ENCODE measurements at regions not wholly inside any gene's neighbourhood (a gene's known extent, or its start where the extent isn't known, plus 50 kb on each side); places are given as distances from the start of the nearest gene placed in this dataset.

GRCh38 chr2:51237626-51238271 lies 205.8 kb upstream of the NRXN1 start:
- CTCF ChIA-PET = no interaction called here
- H3K4me1 Mint-ChIP-seq = no peaks in the 10 kb centered on the region
- DNase-seq = no peak

GRCh38 chr2:51232027-51232426 lies 200.1 kb upstream of the NRXN1 start:
- CTCF ChIA-PET = no interaction called here
- ATAC-seq (no peak), DNase-seq (no peak)
- Mint-ChIP-seq H3K36me3 (no peaks in the 10 kb centered on the region), H3K27me3 (no peaks in the 10 kb centered on the region), H3K4me3 (no peak overlapping the region), H3K27ac (no peak overlapping the region), H3K4me1 (no peaks in the 10 kb centered on the region), H3K9me3 (ENCODE audit: low read depth) (peaks cover 22% of the 10 kb centered on the region)

More at GRCh38 chr2:51237626-51238271, 205.8 kb upstream of the NRXN1 start:
- no peaks in the 10 kb centered on the region for H3K36me3 Mint-ChIP-seq
- H3K27ac Mint-ChIP-seq = no peak overlapping the region
- H3K27me3 Mint-ChIP-seq = no peaks in the 10 kb centered on the region
- peaks cover 9% of the 10 kb centered on the region for H3K9me3 Mint-ChIP-seq (ENCODE audit: low read depth)
- no peak overlapping the region for H3K4me3 Mint-ChIP-seq
- no peak for ATAC-seq

GRCh38 chr2:51231071-51231470 lies 199.1 kb upstream of the NRXN1 start:
- Mint-ChIP-seq H3K9me3 (ENCODE audit: low read depth) (peaks cover 22% of the 10 kb centered on the region), H3K4me1 (no peaks in the 10 kb centered on the region), H3K4me3 (no peak overlapping the region), H3K27me3 (no peaks in the 10 kb centered on the region), H3K36me3 (no peaks in the 10 kb centered on the region), H3K27ac (no peak overlapping the region)
- CTCF ChIA-PET = no interaction called here
- ATAC-seq (no peak), DNase-seq (no peak)

- H3K27ac Mint-ChIP-seq = no peak overlapping the region
- DNase-seq (no peak), ATAC-seq (no peak)
- H3K27me3 Mint-ChIP-seq = no peaks in the 10 kb centered on the region
- CTCF ChIA-PET = no interaction called here
- peaks cover 16% of the 10 kb centered on the region for H3K9me3 Mint-ChIP-seq (ENCODE audit: low read depth)
- H3K4me3 Mint-ChIP-seq = no peak overlapping the region
- no peaks in the 10 kb centered on the region for H3K4me1 Mint-ChIP-seq
- H3K36me3 Mint-ChIP-seq = no peaks in the 10 kb centered on the region
Measured at GRCh38 chr2:51225377-51225776, 193.4 kb upstream of the NRXN1 start.

GRCh38 chr2:51224790-51225189 lies 192.9 kb upstream of the NRXN1 start:
- Mint-ChIP-seq H3K36me3 (no peaks in the 10 kb centered on the region), H3K27me3 (no peaks in the 10 kb centered on the region), H3K4me3 (no peak overlapping the region), H3K9me3 (ENCODE audit: low read depth) (peaks cover 16% of the 10 kb centered on the region), H3K27ac (no peak overlapping the region), H3K4me1 (no peaks in the 10 kb centered on the region)
- CTCF ChIA-PET = no interaction called here
- ATAC-seq (no peak), DNase-seq (no peak)

- CTCF ChIA-PET = no interaction called here
- H3K4me3 Mint-ChIP-seq = no peak overlapping the region
- no peaks in the 10 kb centered on the region for H3K36me3 Mint-ChIP-seq
- H3K9me3 Mint-ChIP-seq (ENCODE audit: low read depth) = peaks cover 13% of the 10 kb centered on the region
- no peaks in the 10 kb centered on the region for H3K27me3 Mint-ChIP-seq
- ATAC-seq = no peak
- DNase-seq = no peak
- no peaks in the 10 kb centered on the region for H3K4me1 Mint-ChIP-seq
- no peak overlapping the region for H3K27ac Mint-ChIP-seq
Measured at GRCh38 chr2:51222106-51222505, 190.2 kb upstream of the NRXN1 start.

- Mint-ChIP-seq H3K27ac (no peak overlapping the region), H3K27me3 (no peaks in the 10 kb centered on the region), H3K4me1 (no peaks in the 10 kb centered on the region), H3K36me3 (no peaks in the 10 kb centered on the region), H3K9me3 (ENCODE audit: low read depth) (peaks cover 13% of the 10 kb centered on the region), H3K4me3 (no peak overlapping the region)
- CTCF ChIA-PET = no interaction called here
- ATAC-seq = no peak
- no peak for DNase-seq
Measured at GRCh38 chr2:51220606-51221005, 188.7 kb upstream of the NRXN1 start.

- Mint-ChIP-seq H3K27ac (no peak overlapping the region), H3K4me1 (no peaks in the 10 kb centered on the region), H3K9me3 (ENCODE audit: low read depth) (peaks cover 8% of the 10 kb centered on the region), H3K4me3 (no peak overlapping the region), H3K36me3 (no peaks in the 10 kb centered on the region), H3K27me3 (no peaks in the 10 kb centered on the region)
- no peak for DNase-seq
- CTCF ChIA-PET = no interaction called here
- no peak for ATAC-seq
Measured at GRCh38 chr2:51220080-51220479, 188.1 kb upstream of the NRXN1 start.

GRCh38 chr2:51219468-51219867 lies 187.5 kb upstream of the NRXN1 start:
- ATAC-seq = no peak
- Mint-ChIP-seq H3K4me1 (no peaks in the 10 kb centered on the region), H3K4me3 (no peak overlapping the region), H3K27me3 (no peaks in the 10 kb centered on the region), H3K9me3 (ENCODE audit: low read depth) (peaks cover 8% of the 10 kb centered on the region), H3K36me3 (no peaks in the 10 kb centered on the region), H3K27ac (no peak overlapping the region)
- CTCF ChIA-PET = no interaction called here
- DNase-seq = no peak

GRCh38 chr2:51218047-51218446 lies 186.1 kb upstream of the NRXN1 start:
- ATAC-seq (no peak), DNase-seq (no peak)
- H3K4me3 Mint-ChIP-seq = no peak overlapping the region
- peaks cover 3% of the 10 kb centered on the region for H3K9me3 Mint-ChIP-seq (ENCODE audit: low read depth)
- H3K27me3 Mint-ChIP-seq = no peaks in the 10 kb centered on the region
- CTCF ChIA-PET = no interaction called here
- no peaks in the 10 kb centered on the region for H3K36me3 Mint-ChIP-seq
- H3K27ac Mint-ChIP-seq = no peak overlapping the region
- no peaks in the 10 kb centered on the region for H3K4me1 Mint-ChIP-seq

- Mint-ChIP-seq H3K4me3 (no peak overlapping the region), H3K36me3 (no peaks in the 10 kb centered on the region), H3K9me3 (ENCODE audit: low read depth) (no peaks in the 10 kb centered on the region), H3K27ac (no peak overlapping the region), H3K4me1 (no peaks in the 10 kb centered on the region), H3K27me3 (no peaks in the 10 kb centered on the region)
- DNase-seq = no peak
- ATAC-seq = no peak
- CTCF ChIA-PET = no interaction called here
Measured at GRCh38 chr2:51213826-51214225, 181.9 kb upstream of the NRXN1 start.

GRCh38 chr2:51212374-51212773 lies 180.4 kb upstream of the NRXN1 start:
- no peaks in the 10 kb centered on the region for H3K27me3 Mint-ChIP-seq
- CTCF ChIA-PET = no interaction called here
- no peaks in the 10 kb centered on the region for H3K4me1 Mint-ChIP-seq
- no peaks in the 10 kb centered on the region for H3K9me3 Mint-ChIP-seq (ENCODE audit: low read depth)
- no peak for ATAC-seq
- no peak overlapping the region for H3K27ac Mint-ChIP-seq
- H3K36me3 Mint-ChIP-seq = no peaks in the 10 kb centered on the region
- H3K4me3 Mint-ChIP-seq = no peak overlapping the region
- no peak for DNase-seq

GRCh38 chr2:51208521-51208920 lies 176.6 kb upstream of the NRXN1 start:
- Mint-ChIP-seq H3K4me1 (no peaks in the 10 kb centered on the region), H3K9me3 (ENCODE audit: low read depth) (peaks cover 6% of the 10 kb centered on the region), H3K27ac (no peak overlapping the region), H3K4me3 (no peak overlapping the region), H3K36me3 (no peaks in the 10 kb centered on the region), H3K27me3 (no peaks in the 10 kb centered on the region)
- DNase-seq = no peak
- no peak for ATAC-seq
- CTCF ChIA-PET = no interaction called here

GRCh38 chr2:51201295-51201694 lies 169.4 kb upstream of the NRXN1 start:
- Mint-ChIP-seq H3K9me3 (ENCODE audit: low read depth) (peaks cover 6% of the 10 kb centered on the region), H3K27ac (no peak overlapping the region), H3K27me3 (no peaks in the 10 kb centered on the region), H3K4me1 (no peaks in the 10 kb centered on the region), H3K4me3 (no peak overlapping the region), H3K36me3 (no peaks in the 10 kb centered on the region)
- no peak for ATAC-seq
- no peak for DNase-seq
- CTCF ChIA-PET = no interaction called here

GRCh38 chr2:51194656-51195055 lies 162.7 kb upstream of the NRXN1 start:
- no peak for DNase-seq
- Mint-ChIP-seq H3K4me1 (no peaks in the 10 kb centered on the region), H3K9me3 (ENCODE audit: low read depth) (peaks cover 16% of the 10 kb centered on the region), H3K36me3 (no peaks in the 10 kb centered on the region), H3K27me3 (no peaks in the 10 kb centered on the region), H3K4me3 (no peak overlapping the region), H3K27ac (no peak overlapping the region)
- CTCF ChIA-PET = no interaction called here
- ATAC-seq = no peak
